Dedifferentiated amniotic fluid mesenchymal stem cell (primary cell): ENCODE measurements at regions not wholly inside any gene's neighbourhood (a gene's known extent, or its start where the extent isn't known, plus 50 kb on each side); places are given as distances from the start of the nearest gene placed in this dataset.

Experiments used
- DNase-seq: peaks from one replicate; pipeline ENCODE4 v3.0.0-alpha.2; 2016; ENCODE audit errors: extremely low spot score

DNA sequence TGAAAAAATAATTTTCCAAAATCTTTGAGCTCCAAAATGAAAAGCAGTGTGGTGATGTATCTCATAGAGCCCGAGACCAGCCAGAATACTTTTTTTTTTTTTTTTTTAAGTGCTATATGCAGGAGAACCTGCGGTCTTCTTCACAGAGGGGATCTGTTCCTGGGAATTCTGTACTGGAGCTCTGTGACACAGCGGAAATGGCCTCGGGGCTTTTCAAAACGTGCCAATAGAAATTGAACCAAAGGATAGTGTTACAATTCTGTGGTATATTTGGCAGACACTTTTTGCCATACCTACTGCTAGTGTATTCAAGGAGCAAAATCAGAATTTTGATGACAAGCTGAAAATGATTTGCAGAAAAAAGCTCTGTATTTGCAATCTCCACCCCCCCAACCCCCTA is 1429.3 kb upstream of the LRRTM3 start:
- no peak for DNase-seq

DNA sequence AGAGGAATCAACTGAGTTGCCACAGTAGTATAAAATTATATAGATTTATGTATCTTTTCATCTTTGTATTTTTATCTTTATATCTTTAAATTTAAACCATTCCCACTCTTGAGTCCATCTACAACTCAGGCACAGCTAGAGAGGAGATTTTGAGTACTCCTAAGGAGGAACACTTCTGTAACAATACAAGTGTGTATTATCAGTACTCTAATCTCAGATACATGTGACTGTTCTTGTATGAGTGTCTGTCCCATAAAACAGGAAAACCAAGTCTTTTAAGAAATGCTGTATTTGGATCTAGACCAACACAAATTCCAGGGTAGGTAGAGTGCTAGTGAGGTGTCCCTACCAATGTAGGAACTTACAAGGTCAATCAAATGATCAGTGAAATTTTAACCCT is 1428.0 kb upstream of the LRRTM3 start:
- no peak for DNase-seq

DNA sequence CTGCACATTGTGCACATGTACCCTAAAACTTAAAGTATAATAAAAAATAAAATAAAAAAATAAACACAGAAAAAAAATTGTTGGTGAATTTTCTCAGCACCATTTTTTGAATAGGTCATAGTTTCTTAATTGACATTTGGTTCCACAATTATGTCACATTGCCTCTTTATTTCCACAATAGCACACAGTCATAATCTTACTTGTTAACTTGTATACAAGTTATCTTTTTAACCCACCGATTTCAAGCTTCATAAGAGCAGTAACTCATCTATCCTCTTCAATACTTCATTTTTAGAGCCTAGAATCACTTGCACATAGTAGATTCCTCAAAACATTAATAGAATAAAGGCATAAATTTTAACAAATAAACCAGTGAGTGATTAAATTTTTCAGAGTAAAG is 1425.1 kb upstream of the LRRTM3 start:
- DNase-seq, result no peak

DNA sequence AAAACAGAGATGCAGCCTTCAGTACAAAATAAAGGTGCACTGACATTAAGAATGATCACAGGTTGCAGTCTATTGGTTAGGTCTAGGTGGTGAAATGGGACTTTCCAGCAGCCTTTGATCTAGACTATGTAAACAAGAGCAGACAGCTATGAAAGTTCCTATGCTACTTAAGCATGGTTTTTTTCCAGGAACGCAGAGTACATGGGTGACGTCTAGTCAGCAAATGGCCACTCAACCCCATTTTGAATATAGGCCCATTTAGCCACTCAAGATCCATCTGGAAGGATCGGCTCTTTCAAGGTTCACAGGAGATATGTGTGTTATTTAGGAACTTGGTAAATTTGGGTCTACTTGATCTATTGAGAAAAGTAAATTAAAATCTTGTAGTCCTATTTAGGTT is 1424.6 kb upstream of the LRRTM3 start:
- no peak for DNase-seq

DNA sequence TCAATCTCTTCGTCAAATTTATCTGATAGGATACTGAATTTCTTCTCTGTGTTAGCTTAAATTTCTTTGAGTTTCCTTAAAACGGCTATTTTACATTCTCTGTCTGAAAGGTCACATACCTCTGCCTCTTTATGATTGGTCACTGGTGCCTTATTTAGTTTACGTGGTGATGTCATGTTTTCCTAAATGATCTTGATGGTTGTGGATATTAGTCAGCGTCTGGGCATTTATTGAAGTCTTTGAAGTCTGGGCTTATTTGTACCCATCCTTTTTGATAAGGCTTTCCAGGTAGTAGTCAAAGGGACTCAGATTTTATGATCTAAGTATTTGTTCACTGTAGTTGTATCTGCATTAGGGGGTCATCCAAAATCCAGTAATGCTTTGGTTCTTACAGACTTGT is 1407.5 kb upstream of the LRRTM3 start:
- no peak for DNase-seq

DNA sequence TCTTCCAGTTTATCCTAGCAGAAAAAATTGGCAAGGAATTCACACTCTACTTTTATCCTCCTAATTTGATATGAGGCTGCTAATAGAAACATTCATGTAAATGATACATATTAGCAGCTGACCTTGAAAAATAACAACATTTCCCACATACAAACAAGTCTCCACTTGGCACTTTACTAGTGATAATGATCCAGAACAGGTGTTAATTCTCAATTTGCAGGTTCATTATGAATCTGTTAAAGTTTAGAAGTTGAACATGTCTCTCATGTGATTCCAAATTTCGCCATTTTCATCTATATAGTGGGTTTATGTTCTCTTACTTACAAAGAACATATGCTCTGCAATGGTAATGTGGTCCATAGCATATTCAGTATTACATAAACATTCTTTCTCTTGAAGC is 1396.8 kb upstream of the LRRTM3 start:
- no peak for DNase-seq

DNA sequence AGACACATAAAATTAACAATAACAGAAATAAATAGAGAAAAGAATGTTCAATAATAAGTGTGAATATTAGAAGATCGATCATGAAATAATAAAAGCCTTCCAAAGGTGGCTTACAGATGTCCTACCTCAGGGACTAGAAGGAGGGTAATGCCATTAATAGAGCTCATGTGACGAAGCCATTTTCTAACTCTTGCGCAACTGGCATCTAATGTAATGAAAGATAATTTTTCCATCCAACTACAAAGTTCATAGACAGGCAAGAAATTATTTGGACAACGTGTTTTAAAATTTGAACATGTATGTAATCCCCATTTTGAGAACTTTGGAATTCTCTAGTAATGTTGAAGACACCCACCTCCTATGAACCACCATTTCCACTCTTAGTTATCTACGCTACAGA is 1394.3 kb upstream of the LRRTM3 start:
- DNase-seq, result peak; percentile 4

DNA sequence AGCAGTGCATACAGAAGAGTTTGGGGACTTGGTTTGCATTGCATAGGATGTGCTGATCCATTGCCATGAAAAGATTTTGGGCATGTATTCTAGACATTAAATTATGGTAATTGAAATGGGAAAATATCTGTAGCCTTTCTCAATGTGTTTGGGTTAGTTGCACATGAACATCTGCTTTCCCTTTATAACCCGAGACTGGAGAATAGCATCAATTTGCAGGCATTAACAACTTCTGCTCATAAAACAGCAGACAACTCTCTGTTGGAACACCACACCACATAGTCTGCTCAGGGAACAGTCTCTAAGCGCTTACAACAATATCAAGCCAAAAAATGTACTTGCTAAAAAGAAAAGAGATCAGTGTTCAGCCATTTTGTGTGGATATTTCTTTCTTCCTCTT is 1391.1 kb upstream of the LRRTM3 start:
- DNase-seq, result peak; percentile 13

DNA sequence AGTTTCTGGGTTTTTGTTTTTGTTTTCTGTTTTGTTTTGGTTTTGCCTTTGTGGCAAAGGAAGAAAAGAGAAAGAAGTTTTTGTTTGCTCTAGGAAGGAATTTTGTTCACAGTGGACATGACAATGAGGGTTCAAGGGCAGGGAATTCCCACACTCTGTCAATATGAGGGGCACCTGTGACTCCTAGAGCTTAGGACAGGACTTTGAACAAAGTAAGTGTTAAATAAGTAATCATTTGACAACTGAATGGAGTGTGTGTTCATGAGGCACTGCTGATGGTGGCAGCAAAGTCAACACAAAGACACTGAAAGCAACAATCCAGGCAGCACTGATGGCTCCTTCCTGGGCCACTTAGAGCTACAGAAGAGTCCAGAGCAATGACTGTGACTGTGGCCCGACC is 1381.1 kb upstream of the LRRTM3 start:
- DNase-seq, result peak; percentile 6

DNA sequence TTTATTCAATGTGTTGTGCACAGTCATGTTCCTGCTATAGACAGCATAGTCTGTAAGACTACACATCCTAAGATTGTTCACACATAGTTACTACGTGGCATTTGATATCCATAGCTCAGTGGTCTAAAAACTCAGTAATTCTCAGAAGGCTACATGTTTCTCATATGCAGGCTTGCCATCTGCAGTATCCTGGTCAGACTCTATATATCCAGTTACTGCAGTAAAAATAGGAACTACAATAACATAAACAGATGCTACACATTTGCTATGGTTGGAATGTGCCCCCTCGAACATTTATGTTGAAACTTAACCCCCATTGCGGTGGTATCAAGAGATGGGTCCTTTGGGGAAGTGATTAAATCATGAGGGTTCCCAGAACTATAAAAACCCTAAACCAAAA is 1377.8 kb upstream of the LRRTM3 start:
- DNase-seq, result no peak

DNA sequence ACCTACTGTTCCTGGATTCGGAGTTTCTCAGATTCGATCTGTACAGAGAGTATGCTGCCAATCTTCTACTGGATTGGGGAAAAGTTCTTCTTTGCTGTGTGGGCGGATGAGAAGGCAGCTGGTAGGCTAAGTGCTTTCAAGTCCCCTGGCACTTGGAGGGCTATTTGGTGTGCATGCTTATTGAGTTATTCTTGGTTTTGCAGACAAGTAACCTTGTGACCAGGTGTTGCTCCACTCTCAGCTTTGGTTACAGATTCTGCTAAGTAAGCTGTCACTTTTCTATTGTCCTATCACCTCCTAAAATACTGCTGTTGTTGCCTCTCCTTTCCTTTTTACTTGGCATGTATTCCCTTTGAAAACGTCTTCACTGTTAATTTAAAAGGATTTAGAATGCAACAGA is 1375.1 kb upstream of the LRRTM3 start:
- no peak for DNase-seq

DNA sequence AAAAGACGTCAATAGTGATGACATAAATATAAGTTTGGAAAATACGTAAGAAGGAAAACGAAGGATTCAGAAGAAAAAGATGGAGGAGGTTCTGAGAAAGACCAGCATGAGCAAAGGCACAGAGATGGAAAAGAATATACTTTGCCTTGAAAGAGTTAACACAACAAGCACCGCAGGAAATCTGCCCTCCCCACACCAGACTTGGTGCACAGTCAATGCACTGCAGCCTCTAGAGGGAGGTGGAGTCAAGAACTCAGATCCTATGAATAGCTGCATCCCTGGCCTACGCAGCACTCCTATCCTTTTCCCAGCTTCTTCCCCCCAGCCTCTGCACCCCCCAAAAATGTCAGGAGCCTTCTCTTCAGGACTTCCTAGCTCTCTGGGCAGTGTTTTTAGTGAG is 1370.6 kb upstream of the LRRTM3 start:
- DNase-seq, result no peak

DNA sequence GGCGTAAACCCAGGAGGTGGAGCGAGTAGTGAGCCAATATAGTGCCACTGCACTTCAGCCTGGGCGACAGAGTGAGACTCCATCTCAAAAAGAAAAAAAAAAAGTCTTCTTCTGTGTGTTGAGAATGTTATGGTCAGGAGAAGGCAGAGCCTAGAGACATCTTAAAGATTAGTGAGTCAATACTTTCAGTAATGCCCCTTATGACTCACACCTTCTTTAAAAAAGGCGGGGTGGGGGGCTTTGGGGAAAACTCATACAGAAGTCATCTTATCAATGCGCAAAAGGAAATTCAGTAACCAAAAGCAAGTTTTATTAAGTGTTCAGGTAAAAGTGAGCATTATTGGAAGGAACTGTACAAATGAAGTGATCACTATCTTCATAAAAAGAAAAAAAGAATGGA is 1369.8 kb upstream of the LRRTM3 start:
- no peak for DNase-seq

DNA sequence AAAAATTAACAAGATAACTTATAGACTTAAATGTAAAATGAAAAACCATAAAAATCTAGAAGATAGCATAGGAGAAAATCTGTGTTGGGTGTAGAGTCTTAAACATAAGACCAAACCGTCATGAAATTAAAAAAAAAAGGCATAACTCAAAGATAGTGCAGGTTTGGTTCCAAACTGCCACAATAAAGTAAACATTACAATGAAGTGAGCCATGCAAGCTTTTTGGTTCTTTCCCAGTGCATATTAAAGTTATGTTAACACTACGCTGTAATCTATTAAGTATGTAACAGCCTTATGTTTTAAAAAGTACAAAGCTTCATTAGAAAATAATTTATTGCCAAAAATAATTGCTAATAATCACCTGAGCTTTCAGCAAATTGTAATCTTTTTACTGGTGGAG is 1366.5 kb upstream of the LRRTM3 start:
- DNase-seq, result no peak

DNA sequence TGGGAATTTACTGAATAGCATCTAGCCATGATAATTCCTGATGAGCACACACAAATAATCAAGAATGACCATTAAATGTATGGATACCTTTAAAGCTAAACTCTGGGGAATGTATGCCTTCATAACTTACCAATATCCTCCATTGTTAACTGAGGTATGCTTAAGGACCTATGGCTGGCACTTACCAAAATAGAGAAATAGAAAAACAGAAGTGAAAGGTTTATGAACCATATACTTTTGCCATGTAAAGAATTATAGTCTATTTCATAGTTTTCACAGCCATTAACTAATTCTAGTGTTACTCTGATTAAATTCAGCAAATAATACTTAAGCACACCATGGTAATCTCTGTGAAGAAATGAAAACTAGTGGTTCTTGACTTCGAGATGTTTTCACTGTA is 1360.6 kb upstream of the LRRTM3 start:
- DNase-seq, result no peak

DNA sequence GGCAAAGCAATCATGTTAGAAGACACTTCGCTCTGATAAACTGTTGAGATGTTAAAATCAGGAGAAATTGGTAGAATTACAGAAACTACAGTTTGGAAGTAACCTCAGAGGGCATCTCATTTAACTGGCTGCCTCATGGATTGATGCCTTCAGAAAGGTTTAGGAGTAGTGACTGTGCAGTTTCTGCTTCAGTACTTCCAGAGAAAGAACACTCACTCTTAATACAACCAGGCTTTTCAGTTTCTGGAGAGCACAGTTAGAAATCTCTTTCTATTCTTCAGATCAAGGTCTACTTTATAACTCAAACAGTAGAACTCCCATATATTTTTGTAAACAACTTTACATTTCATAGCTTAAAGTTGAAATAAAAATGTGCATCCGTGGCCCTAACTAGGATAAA is 1358.9 kb upstream of the LRRTM3 start:
- no peak for DNase-seq

DNA sequence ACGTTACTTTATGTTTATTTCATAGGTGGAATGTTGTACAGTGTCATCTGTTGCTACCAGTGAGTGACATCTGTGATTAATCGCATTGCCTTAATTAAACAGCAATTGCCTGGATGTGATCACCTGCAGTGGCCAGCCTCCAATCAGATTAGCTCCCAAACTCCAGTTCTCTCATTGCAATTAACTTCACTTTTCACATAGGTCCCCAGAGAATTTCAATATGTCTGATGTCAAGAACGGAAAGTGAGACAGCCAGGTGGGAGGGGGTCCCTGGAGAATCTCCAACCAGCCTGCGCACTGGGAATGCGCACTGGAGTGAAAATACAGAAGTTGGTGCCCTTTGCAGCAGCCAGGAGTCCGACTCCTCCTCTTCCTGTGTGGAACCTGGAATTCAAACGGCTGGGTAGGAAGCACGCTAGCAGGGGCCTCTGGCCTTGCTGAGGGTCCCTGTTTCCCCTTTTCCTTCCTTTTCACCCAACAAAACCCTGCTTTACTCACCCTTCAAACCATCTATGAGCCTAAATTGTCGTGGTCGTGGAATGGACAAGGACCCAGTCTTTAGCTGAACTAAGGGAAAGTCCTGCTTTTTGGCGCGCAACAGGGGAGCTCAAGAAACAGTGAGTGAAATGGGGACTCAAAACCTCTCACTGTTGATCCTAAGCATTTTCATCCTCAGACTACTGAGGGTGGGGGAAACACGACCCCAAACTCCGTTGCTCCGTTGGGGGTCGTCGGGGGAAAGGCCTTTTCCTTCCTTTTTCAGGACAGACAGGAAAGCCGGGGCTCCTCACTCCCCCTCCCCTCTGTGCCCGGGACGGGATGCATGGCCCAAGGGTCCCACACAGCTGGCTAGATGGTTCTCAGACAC is 1355.5 kb upstream of the LRRTM3 start:
- DNase-seq, result no peak

DNA sequence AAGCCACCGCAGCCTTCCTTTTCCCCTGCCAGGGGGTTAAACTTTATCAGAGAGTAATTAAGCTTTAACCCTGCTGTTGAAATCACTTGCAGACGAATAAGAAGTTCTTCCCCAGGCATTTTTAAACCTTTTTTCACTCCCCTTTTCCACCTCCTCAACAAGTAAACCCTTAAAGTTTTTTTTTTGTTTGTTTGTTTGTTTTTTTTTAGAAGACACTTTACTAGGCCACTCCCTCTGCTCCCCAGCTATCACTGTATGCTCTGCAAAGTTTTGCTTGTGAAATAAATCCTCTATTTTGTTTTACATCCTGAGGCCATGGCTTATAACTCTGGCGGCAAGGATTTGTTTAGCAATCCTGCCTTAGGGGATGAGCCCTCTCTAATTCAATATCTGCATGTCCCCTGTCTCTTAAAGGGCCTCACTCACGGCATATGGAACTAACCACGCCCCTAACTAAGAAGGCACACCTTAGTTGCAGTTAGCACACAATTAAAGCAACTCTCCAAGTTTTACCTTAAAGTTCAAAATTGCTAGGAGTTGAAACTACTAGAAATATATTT is 1354.7 kb upstream of the LRRTM3 start:
- DNase-seq, result no peak

DNA sequence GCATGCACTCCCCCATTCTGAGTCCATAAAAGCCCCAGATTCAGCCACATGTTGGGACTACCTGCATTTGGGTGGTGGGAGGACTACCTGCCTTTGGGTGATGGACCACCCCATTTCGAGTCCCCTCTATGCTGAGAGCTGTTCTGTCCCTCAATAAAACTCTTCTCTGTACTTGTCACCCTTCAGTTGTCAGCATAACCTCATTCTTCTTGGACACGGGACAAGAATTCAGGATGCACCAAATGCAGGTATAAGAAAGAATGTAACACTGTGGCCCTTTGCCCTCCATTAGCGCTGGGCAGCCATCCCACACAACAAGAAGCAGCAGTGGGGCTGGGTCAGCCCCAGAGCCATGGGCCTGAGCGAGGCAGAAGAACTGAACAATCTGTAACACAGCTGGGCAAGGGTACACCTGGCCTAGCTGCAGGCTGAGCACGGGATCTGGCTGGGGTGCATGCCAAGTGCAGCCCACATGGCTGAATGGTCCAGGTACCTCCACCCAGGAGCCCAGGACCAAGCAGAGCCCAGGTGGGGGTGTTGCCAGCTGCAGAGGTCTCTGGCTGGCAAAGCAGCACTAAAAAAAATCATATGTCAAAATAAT is 1344.3 kb upstream of the LRRTM3 start:
- no peak for DNase-seq

DNA sequence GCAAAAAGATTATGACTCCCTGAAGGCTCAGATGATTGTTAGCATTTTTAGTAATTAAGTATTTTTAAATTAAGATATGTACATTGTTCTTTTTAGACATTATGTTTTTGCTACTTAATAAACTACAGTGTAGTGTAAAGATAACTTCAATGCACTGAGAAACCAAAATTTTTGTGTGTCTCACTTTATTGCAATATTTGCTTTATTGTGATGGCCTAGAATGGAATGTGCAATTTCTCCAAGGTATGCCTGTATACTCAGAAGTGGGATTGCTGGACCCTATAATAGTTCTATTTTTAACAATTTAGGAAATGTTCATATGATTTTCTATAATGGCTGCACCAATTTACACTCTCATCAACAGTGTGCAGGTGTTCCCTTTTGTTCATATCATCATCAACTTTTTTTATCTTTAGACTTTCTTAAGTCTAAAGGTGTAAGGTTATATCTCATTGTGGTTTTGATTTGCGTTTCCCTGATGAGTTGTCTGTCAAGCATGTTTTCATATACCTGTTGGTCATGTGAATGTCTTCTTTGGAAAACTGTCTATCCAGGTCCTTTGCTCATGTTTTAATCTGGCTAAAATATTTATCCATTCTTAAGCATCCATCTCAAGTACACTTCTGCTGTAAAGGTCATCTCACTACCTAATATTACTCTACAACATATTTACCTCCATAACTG is 1323.5 kb upstream of the LRRTM3 start:
- DNase-seq, result no peak

DNA sequence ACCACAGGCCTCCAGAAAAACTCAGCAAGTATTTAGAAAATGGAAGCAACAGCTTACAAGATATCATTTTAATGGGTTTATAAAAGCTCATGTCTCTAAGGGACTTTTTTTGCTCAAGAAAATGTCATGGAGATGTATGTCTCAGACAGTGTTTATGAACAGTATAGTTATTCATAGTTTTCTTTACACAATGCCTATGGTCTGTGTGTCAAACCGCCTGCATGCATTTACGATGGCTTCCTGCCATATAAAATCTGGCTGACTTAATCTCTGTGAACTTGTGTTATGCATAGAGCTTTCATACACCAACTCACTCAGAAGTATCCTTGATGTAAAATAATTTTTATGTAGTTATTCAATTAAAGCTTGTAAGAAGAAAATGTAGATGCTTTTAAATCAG is 1314.2 kb upstream of the LRRTM3 start:
- no peak for DNase-seq

DNA sequence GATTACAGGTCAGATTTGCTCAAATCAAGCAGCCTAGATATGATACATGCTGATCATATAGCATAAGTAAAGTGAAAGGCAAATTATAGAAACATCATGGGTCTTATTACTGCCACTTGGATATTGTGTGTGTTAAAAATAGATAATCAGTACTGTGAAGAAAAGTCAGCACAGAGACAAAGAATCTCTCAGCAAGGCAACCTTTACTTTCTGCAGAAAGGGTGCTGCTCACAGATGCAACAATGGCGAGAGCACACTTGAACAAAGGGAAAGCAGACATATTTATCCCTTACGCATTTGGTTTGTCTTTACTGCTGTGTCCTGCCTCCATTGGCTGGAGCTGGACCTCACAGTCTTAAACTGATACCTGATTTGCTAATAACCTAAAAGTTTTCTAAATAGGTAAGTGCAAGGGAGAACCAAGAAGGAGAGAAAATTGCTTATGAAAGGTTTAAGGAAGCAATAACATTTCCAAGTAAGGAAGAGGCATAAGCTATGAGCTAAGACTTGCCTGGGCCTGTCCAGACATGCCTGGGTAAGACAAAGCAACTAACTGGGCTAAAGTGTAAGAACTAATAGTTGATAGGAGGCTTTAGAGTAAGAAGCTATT is 1310.8 kb upstream of the LRRTM3 start:
- DNase-seq, result no peak
